ENCODE measurements at regions not wholly inside any gene's neighbourhood (a gene's known extent, or its start where the extent isn't known, plus 50 kb on each side); places are given as distances from the start of the nearest gene placed in this dataset.

- no peak for TF ChIP-seq POLR2A (IDR thresholded peaks at IDR 0.05)
- TF ChIP-seq, protein P1, sequence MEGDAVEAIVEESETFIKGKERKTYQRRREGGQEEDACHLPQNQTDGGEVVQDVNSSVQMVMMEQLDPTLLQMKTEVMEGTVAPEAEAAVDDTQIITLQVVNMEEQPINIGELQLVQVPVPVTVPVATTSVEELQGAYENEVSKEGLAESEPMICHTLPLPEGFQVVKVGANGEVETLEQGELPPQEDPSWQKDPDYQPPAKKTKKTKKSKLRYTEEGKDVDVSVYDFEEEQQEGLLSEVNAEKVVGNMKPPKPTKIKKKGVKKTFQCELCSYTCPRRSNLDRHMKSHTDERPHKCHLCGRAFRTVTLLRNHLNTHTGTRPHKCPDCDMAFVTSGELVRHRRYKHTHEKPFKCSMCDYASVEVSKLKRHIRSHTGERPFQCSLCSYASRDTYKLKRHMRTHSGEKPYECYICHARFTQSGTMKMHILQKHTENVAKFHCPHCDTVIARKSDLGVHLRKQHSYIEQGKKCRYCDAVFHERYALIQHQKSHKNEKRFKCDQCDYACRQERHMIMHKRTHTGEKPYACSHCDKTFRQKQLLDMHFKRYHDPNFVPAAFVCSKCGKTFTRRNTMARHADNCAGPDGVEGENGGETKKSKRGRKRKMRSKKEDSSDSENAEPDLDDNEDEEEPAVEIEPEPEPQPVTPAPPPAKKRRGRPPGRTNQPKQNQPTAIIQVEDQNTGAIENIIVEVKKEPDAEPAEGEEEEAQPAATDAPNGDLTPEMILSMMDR (IDR thresholded peaks at IDR 0.05): no peak
These were observed 54.4 kb upstream of the HS3ST1 start for GRCh38 chr4:11483046-11483445.

Data from heart left ventricle (tissue), 13 donors.